ENCODE measurements at regions not wholly inside any gene's neighbourhood (a gene's known extent, or its start where the extent isn't known, plus 50 kb on each side); places are given as distances from the start of the nearest gene placed in this dataset.

- TF ChIP-seq CTCF (IDR thresholded peaks at IDR 0.05), result no peak
- TF ChIP-seq POLR2A (IDR thresholded peaks at IDR 0.05), result no peak
- no peak for TF ChIP-seq EP300 (IDR thresholded peaks at IDR 0.05; ENCODE audit: low read depth)
Measured at GRCh38 chr2:220894069-220894468, 678.0 kb downstream of the EPHA4 start.

Data from transverse colon (tissue), 3 donors.